HG02642 (cell line): ENCODE measurements at regions not wholly inside any gene's neighbourhood (a gene's known extent, or its start where the extent isn't known, plus 50 kb on each side); places are given as distances from the start of the nearest gene placed in this dataset.
A peak's percentile ranks its signal among the peaks of the same experiment; 100 is the strongest.

ENCODE experiments used
- ATAC-seq: cut with Tn5 transposase; IDR thresholded peaks from one replicate; pipeline ENCODE4 v1.9.1; 2021; ENCODE audit warnings: mild to moderate bottlenecking; ENCODE audit not compliant: unreplicated experiment, poor library complexity

DNA sequence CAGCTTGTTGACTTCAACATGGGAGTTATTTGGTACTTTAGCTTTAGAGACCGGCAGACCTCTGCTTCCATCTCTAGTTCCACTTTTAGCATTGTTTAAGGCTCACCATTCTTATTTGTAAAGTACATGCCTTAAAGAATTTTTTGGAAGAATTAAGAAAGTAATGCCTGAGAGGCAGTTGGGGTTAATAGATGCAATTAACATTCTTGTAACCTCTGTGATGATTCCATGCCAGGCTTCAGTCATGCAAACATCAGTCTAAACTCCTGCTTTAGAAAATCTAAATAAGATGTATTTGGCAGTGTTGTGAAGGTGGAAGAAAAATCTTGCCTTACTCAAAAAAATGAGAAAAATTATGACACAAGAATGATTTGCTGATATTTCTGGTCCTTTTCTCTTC is 79.9 kb upstream of the UBAC2 start:
- ATAC-seq = no peak

DNA sequence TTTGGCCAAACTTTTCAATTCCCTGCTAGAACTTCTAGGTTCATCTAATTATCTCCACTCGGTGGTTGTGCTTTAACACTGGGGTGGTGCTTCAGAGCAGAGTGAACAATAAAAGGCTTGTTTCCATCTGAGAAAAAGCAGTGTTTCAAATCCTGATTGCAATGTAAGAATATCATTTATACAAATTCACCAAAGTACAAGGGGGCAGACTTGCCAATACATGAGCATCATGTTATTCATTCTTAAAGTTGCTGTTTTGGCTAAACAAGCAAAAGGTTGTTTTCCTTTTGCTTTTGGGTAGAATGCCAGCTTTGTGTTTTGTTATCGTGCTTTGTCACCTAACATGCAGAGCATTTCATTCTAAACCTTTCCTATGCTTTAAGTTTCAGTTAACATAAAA is 78.5 kb upstream of the UBAC2 start:
- ATAC-seq = no peak

DNA sequence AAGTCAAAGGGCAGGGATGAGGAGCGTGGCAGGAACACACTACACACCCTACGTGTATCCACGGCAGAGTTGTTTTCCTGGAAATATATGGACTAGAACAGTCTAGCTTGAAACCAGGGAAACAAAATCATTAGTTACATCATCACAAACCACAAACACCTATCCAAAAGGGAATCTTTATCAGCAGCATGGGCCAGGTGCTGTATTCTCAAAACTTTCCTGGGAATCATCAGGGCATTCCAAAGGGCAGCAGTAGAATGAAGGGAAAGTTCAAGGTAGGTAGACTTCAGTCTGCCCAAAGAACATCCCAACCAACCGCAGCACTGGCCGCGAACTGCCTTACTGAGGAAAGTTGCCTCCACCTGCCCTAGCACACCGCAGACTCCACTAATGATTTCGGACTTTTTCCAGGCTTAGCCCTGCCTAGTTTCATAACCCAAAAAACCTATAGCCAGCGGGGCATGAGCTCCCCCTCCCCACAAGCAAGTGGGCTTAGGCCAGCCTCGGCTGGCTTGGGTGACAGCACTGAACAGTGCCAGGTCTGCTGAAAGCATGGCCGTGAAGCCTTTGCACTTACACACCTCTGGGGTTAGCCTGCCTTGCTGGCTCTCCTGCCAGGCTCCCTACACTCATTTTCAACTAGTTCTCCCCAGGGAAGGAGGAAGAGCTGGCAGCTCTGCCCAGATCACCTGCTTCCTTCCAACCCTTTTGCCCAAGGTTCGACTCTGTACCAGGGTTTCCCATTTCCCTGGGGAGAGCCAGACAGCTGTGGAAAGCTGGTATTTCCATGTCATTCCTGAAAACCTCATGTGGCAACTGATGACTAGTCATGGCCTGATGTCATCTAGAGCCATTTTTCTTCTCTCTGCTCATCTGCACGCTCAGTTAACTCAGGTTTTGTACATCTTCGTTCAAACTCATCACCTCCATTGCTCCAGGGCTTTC is 77.3 kb upstream of the UBAC2 start:
- ATAC-seq = no peak

DNA sequence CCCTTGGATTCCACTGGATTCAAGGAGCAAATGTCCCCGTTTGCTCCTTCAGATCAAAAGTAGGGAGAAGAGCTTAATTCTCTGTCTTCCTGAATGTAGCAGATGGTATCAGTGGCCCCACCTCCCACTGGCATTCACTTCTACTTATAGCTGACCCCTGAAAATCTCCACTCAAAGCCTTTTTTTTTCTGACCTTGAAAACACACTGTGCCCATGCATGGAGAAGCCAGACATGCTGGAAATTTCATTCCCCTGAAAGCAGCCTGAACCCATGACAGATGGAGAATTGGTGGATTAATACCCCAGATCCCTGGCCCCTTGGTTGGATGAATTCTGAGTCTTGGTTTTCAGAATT is 76.6 kb upstream of the UBAC2 start:
- ATAC-seq = no peak

DNA sequence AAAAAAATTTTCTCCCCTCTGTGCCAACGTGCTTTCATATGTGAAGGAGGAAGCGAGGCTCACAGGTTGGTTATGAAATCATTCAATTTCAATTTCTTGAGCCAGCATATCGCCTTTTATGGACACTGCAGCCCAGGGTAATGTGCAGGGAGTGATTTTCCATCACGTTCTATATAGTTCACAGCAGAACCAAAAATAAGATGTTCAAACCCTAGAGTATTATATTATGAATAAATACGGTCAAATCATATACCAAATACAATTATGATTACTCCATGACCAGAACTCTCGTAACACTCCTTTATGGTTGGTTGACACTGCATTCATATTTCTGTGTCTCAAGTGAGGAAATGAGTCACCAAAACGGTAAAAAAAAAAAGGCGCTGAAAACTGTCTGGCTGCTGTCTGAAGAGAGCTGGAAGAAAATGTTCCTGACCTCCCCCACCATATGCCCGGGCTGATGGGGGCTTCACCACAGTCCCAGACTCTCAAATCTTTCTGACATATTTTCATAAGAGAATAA is 75.8 kb upstream of the UBAC2 start:
- ATAC-seq = peak; percentile 73

DNA sequence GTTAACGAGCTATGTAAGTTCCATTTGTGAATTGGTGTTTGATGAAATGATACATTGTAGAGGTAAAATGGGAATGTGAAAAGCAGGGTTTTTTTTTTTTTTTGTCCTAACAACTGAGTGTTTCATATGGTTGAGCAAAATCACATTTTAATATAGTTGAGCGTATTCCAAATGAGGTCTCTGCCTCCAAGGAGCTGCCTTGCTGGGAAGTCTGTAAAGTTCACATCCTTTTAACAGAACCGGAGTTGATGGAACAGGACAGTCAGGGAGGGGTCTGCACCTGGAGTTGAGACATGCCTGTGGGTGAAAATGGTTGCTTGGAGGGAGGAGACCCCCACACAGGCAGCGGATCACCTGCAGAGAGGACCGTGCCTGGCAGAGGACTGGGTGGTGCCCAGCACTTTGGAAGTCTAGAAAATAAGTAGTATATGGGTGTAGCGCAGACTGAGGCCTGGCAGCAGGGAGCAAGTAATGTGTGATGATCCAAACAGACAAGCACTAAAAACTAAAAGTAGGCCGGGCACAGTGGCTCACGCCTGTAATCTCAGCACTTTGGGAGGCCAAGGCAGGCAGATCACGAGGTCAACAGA is 75.2 kb upstream of the UBAC2 start:
- no peak for ATAC-seq

DNA sequence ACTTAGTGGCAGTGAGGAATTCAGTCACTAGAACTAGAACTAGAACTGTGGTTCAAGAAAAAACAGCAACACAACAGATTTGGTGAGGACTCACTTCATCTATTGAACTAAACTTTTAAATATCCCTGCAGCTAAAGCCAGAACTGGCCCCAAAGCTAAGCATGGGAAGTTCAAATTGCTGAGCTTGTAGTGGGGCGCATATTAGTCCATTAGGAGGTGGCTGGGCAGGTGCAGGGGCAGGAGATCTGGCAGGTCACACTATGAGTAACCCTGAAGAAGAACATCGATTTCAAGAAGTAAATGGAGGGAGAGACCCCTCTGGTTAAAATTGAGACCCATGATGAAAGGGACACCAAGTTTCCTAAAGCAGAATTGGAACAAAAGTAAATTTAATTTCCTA is 73.8 kb upstream of the UBAC2 start:
- ATAC-seq = no peak

DNA sequence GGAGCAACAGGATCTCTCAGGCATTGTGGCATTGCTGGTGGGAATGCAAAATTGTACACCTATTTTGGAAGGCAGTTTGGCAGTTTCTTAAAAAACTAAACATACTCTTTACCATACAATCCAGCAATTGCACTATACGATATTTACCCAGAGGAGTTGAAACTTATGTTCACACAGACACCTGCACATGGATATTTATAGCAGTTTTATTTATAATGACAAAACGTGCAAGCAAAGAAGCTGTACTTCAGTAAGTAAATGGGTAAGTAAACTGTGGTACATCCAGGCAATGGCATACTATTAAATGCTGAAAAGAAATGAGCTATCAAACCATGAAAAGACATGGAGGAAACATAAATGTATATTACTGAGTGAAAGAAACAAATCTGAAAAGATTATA is 71.6 kb upstream of the UBAC2 start:
- ATAC-seq = no peak

DNA sequence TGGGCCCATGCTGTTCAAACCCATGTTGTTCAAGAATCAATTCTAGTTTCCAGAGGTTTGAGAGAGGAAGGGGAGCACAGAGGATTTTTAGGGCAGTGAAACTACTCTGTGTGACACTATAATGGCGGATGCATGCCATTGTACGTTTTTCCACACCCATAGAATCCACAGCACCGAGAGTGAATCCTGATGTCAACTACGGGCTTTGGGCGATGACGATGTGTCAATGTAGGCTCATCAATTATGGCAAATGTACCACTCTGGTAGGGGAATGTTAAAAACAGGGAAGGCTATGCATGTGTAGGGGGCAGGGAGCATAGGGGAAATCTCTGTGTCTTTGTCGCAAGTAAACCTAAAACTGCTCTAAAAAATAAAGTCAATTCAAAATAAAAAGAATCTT is 70.7 kb upstream of the UBAC2 start:
- no peak for ATAC-seq

DNA sequence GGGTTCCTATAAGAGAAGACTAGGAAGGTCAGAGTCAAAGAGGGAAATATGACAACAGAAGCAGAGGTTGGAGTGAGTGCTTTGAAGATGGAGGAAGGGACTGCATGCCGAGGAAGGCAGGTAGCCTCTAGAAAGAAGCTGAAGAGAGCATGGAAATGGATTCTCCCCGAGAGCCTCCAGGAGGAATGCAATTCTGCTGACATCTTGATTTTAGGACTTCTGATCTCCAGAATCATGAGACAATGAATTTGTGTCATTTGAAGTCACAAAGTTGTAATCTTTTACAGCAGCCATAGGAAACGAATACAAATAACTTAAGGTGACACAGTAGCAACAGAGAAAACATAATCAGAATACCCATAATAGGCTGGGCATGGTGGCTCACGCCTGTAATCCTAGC is 69.2 kb upstream of the UBAC2 start:
- no peak for ATAC-seq

DNA sequence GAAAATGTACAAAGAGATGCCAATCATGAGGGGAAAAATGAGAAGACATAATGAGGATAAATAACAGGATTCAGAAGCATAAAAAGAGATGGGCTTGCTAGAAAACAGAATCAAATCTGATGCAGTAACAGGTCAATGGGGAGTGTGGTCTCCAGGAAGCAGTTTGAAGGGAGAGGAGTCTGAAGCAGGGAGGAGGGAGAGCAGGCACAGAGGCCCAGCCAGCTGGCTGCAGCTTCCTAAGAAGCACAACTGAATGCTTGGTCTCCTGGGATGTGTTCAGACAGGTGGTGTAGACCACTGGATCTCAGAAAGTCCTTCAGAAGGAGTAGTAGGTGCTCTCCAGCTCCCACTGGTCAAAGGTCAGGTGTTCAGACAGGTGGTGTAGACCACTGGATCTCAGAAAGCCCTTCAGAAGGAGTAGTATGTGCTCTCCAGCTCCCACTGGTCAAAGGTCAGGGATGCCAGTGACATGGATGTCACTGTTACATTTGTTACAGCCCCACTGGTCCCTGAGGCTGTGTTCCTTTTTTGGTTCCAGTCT is 68.3 kb upstream of the UBAC2 start:
- ATAC-seq = no peak

DNA sequence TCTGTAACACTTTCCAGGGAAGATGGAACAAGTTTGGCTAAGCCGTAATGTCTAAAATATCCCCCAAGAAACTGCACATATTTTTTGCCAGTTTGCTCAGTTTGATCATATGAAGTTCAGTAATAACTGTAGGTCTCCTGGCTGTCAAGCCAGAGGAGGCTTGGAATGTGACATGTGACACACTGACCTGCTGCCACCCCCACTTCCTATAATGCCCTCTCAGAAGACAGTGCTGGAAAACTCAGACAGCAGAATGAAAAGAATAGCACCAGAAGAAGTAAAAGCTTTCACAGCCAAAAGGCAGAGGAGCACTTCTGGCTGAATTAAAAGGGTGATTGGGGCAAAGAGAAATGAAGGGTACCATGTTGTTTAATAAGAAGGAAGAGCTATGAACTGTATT is 67.4 kb upstream of the UBAC2 start:
- no peak for ATAC-seq

DNA sequence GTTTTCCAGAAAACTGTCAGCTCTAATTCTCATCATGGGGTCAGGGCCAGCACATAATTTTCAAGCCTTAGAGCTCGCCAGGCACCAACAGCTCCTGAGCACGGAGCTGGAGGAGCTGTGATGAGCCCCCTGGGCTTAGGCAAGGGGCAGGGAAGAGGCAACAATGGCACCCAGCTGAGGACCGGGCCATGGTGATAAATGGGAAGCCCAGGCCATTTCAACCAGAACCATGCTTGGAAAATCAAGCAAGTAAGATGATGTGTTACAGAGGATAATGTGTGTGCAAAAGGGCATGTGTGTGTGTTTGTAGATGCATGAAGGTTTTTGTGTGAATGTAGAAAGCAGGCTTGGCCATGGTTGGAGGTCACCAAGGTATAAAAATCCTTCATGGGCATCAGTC is 66.8 kb upstream of the UBAC2 start:
- ATAC-seq = no peak

DNA sequence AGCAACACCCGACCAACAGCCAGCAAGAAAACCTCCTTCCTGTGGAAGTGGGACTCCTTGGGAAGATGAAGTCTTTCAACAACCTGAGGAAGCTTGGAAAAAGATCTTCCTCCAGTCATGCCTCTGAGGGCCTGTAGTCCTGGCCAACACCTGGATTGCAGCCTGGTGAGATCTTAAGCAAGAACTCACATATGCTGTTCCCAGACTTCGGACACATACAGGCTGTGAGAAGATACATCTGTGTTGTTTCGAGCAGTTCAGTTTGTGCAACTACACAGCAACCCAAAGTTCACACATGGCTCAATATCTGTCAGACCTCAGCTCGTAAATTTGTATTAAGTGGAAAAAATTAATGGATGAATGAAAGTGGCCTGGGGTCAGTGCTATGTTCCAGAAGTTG is 65.1 kb upstream of the UBAC2 start:
- no peak for ATAC-seq

DNA sequence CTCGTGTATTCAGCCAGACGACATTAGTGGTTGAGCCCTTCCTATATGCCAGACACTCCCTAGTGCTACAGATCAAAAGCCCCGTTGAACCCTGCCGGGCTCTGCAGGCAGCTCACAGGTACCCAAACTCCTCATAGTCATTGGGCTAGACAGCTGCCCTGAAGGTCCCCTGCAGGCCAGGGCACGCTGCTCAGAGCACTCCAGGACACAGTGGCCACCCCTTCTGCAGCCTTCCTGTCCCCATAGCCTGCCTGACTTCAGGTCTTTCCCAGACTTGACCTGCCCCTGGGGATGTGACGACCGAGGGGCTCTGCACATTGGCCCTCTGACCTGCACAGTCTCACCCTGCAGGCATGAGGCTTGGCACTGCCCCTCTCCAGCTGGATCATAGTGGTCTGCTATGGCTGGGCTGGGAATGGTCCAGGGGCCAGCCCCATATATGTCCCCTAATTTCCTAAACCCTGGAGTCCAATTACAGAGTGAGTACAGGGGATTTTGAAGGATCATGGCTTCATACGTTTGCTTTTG is 64.2 kb upstream of the UBAC2 start:
- no peak for ATAC-seq

DNA sequence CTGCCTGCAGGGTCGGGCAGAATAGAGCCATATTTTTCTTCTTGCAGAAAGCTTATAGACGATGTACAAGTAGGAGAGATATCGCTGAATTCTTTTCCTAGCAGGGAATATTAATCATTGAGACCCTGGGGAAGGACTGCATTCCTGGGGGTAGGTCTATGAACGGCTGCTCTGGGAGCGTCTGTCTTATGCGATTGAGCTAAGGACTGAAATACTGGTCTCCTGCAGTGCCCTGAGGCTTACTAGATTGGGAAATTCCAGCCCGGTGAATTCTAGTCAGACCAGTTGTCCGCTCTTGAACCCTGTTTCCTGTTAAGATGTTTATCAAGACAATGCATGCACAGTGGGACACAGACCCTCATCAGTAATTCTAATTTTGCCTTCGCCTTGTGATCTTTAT is 59.8 kb upstream of the UBAC2 start:
- no peak for ATAC-seq

DNA sequence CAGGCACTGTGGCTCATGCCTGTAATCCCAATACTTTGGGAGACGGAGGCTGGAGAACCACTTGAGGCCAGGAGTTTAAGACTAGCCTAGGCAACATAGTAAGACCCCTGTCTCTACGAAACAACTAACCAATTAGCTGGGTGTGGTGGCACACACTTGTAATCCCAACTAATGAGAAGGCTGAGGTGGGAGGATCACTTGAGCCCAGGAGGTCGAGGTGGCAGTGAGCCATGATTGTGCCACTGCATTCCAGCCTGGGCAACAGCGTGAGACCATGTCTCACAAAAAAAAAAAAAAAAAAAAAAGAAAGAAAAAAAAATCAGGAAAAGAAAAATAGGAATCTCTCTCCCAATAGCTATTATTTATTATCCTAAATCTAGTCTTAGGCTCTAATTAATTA is 56.8 kb upstream of the UBAC2 start:
- no peak for ATAC-seq

DNA sequence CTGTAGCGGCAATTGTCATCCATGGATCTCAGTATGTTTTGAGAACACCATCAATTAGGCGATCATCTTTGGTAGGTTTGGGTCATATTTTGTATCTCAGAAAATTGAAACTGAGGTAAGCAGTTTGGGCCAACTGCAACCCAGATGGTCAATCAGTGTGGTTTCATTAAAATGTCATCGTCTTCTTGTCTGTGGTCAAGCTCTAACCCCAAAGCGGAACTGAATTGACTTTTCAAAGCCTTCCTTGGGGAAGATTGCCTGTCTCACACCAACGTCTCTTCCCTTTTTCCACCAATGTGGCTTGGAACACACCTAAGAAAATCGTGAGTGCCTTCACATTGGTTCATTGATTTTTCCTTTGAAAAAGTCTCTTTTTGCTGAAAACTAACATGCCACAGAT is 56.3 kb upstream of the UBAC2 start:
- no peak for ATAC-seq

DNA sequence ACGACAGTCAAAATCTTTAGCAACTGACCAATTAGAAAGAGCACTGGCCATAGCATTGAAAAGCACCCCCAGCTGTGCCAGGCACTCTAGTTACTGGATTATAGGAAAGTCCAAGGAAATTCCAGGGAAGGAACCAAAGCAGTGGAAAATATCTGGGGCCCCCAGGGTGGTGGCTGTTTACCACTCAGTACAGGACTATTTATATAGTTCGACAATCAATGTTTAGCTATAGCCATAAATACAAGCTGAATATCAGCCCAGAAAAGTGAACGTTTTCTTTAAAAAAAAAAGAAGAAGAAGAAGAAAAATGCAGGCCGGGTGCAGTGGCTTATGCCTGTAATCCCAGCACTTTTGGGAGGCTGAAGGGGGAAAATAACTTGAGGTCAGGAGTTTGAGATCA is 55.2 kb upstream of the UBAC2 start:
- no peak for ATAC-seq

DNA sequence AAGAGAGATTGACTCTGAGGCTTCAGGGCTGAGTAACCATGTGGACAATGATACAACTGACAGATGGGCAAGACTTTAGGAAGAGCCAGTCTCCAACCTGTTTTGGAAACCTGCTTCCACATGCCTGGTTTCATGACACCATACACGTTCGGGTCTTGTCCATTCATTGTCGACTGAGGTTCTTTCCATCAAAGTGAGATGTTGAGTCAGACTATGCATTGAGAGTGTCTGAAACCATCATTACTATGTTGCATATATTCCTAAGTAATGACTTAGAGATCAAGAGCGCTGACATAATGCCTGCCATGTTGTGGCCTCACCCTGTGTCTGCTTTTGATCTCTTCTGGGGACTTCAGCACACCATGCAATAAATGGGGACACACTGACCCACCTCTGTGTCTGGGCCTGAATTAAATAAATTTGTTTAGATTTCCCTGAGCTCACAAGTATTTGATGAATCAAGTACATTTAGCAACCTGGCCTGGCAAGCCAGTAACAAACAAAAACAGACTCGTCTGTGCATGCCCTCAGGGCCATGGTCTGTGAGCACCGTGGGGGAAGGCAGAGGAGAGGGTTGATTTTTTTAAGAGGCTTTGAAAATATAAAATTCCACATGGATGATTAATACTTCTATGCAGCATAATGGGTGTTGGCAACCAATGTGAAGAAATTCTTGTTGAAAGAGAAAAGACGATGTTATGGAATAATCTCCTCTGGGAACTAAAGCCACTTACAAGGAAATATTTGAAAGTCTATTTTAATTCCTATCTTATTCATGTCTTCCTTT is 49.9 kb upstream of the UBAC2 start:
- no peak for ATAC-seq
